GM21786 (cell line): ENCODE measurements at regions not wholly inside any gene's neighbourhood (a gene's known extent, or its start where the extent isn't known, plus 50 kb on each side); places are given as distances from the start of the nearest gene placed in this dataset.
"Not testable (repeated sequence)": the region's sequence is repeated elsewhere in the genome, so short reads cannot be mapped to it uniquely, and the experiment has no call there.

ENCODE experiments used
- ATAC-seq: cut with Tn5 transposase; IDR thresholded peaks from one replicate; pipeline ENCODE4 v1.9.1; 2021; ENCODE audit not compliant: unreplicated experiment

DNA sequence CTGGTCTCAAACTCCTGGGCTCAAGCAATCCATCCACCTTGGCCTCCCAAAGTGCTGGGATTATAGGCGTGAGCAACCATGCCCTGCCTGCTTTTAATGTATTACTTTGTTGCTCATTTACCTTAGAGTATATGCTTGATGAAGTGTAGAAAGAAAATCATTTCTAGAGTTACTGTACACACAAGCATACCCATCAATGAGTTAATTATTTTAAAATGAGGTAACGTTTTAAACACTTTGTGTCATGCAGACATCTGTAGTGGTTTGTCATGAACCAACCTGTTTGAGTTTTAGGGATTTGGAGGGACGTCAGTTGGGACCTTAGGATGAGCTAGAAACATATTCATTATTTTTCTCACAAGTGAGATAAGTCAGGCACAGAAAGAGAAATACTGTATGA is 332.4 kb upstream of the IGF1R start:
- ATAC-seq: no peak

DNA sequence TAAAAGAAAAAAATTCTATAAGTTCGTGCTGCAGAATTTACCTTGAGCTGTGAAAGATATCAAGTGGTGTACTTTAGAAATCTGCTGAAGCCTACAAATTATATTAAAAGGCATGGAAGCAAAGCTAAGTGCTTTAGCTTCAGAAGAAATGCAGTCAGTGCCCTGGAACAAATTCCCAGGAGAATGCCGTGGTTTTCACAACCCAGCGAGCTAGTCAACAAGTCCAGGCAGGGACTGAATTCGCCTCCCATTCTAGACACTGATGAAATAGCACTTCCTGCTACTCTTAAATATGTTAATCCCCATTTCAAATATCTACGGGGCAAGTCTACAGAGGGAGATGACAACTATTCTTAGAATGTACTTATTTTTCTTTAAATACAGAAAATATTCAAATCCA is 326.4 kb upstream of the IGF1R start:
- ATAC-seq: no peak

DNA sequence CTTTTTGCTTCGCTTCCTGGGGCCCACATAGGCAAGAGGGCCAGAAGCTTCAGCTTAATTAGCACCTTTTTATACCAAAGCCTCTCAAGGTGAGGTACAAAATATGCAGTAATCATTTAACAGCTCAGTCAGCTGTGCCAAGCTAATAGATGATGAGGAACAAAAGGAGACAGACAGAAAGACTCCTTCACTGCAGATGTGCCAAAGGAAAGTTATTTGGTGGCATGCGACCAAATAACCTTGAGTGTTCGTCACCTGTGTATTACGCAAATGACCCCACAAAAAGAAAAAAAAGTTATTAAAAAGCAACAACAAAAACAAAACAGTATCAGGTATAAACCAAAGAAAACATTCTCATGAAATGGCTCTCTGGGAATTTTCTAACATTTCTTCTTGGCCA is 325.8 kb upstream of the IGF1R start:
- ATAC-seq: no peak

DNA sequence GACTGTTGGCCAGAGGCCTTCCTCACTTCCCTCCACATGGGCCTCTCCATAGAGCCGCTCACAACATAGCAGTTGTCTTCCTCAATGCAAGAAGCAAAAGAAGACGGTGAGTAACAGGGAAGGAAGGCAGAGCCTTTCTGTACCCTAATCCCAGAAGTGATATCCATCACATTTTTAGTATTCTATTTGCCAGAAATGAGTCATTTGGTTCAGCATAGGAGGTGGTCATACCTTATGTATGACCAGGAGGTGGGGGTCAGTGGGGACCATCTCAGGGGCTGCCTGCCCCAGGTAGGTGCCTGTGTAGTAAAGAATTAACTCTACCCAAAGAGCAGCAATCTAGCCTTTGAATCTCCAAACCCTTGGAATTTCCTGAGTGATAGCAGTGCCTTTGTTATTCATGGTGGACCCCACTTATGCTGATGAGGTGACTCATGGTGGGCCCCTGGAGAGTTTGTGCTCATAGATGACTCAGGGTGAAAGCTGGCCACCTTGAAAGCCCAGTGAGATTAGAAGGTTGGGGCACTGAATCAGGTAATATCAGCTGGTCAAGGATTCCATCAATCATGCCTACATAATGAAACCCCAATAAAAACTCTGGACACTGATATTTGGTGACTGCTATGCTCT is 323.9 kb upstream of the IGF1R start:
- ATAC-seq: no peak

DNA sequence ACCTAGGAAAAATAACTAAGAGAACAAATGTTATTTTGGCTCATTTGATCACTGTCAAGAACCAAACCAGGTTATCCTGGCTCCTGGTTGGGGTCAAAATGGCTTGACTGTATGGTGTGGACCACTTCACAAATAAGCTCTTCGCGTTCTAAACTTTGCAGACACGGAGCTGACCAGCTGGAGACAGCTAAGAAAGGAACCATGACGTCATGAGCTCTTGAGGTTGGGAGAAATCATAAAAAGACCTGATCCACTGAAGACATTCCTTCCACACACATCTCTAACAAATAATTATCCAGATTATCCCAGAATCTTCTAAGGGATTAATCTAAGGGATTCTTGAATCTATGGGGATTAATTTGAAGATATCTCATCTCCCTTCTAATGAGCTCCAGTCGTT is 321.5 kb upstream of the IGF1R start:
- ATAC-seq: no peak

DNA sequence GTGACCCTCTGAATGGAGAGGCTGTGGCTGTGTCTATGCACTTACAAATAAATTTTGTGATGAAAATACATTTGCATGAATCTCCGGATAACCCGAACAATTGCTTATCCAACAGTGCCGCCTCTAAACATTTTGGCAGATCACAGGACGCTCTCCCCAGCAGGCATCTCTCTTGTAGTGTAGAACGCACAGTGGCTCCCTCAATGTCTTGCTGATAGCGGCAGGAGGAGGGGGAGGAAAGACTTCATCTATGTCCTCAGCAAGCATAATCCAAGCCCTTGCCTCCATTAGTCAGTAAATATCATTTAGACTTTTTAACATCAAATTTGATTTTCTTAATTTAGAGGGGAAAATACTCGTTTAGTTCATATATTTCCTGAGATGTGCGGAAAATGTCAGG is 318.1 kb upstream of the IGF1R start:
- ATAC-seq: no peak

DNA sequence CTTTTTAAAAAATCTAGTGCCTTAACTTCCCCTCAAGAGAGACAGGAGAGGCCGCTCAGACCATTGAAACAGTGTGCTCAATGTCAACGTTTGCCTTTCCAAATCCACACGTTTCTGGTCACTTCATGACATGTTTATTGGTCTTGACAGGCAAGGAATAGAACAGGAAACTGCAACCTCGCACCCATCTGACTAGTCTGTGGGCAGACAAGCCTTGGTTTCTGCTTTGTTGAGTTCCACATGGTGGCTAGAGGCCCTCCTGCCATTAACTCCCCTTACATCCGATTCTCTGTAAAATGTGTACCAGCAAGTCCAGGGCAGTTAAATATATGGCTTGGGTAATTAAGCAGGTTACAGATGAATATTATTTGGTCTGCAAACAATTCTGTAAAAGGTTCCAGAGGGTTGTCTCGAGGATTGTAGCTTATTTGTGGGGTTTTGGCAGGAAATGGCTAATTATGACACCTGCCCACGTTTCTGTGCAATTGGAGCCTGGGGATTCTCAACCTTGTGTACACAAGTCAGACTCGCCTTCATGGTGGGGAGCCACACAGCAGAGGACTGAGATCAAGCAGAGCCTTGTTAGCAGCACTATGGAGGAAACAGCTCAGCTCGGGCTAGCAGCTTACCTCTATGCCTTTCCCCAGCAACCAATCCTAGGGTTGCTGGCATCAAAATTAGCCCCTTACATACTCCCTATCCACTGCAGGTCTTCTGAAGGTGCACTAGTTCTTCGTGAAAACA is 317.5 kb upstream of the IGF1R start:
- ATAC-seq: no peak

DNA sequence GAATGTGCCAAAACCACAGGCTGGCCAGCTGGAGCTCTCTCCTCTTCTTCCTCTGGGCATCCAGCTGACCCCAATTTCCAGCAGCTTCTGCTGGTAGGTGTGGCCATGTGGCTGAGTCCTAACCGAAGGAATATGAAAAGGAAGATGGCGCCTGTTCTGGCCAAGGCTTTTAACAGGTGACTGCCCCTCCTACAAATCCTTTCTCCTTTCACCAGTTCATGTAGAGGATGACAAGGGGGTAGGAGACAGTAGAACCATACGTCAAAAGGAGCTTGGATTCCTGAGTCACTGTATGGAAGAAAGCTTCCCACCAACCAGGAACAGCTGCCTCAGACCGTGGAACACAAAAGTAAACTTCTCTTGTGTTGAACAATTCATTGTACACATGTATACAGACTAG is 316.7 kb upstream of the IGF1R start:
- ATAC-seq: no peak

DNA sequence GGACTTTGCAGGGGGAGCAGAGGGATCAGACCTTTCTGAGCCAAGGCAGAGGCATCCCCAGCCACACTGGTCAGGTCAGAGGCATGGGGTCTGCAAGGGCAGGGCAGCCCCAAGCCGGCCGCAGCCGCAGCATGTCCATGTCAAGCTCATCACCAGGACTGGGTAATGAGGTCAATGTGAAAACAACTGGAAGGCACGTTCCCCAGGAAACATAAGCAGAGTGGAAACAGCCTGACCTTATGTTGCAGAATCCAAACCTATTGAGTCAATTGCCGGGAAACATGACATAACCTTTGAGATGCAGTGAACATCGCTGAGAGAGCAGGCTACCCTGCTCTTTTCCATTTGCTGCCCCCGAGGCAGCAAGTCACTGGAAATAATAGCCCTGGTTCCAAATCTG is 315.1 kb upstream of the IGF1R start:
- no peak for ATAC-seq

DNA sequence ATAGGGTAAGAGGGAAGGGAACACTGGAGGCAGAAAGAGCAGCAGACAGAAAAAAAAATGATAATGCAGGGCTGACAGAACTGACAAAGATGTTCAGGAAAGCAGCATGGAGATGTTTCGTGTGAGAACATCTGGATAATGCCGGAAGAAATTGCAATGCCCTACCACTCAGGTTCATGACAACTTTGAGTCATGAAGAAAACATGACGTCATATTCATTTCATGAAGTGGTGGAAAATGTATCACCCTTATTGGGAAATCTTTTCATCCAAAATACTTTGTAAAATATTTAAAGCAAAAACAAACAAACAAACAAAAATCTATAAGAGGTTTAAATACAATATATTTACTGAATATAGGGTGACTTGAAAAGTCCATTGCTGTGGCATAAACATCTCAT is 305.4 kb upstream of the IGF1R start:
- ATAC-seq: no peak

DNA sequence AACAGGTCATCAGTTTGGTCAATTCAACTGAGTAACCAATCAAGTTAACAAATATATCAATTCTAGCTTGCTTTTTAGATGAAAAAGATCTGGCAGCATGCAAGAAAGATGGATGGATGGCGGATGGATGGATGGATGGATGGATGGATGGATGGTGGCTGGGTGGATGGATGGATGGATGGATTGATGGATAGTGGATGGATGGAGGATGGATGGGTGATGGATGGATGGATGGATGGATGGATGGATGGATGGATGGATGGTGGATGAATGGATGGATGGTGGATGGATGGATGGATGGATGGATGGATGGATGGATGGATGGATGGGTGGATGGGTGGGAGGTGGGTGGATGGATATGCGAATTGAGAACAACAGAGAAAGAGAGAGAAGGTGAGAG is 303.7 kb upstream of the IGF1R start:
- ATAC-seq: no peak

DNA sequence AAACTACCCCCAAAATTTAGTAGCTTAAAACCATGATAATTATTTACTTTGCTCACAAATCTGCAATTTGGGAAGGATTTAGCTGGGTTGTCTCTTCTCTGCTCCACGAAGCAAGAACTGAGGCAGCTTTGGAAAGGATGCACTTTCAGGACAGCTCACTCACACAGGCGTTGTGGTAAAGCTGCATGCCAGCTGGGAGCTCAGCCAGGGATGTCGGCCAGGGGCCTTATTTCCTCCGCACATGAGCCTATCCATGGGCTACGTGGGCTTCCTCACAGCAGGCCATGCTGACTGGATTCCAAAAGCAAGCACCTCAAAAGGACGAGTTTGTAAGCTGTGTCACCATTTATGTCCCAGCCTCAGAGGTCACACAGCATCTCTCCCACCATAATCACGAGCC is 301.3 kb upstream of the IGF1R start:
- ATAC-seq: no peak

DNA sequence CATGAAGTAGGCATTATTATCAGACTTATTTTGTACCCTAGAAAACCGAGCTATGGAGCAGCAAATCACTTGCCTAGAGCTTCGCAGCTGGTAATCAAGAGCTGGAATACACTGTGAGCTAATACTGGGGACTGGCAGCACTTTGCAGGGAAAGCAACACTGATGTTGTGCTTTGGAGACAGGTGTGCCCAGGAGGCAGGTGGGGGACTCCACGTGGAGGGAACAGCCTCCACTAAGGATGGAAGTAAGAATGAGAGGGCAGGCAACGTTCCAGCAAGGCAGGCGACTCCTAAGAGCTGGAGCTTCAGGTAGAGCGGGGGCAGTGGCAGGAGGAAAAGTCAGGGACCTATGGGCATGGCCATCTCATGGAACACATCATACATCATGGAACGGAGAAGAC is 300.5 kb upstream of the IGF1R start:
- no peak for ATAC-seq

DNA sequence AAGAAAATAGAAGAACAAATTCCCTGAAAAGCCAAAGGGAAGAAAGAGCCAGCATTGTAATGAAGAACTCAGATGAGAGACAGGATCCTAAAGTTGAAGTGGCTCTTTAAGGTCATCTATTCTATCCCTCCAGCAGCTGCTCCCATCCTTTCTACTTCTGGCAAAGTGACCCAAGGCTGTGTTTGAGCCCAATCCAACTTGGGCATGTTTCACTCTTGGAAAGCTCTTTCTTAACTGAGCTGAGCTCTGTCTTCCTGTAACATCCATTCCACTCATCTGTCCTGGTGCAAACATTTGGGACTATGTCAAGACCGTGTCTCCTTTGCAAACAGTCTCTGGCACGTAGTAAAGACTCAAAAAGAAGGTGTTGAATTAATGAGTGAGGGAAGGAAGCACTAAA is 298.1 kb upstream of the IGF1R start:
- no peak for ATAC-seq

DNA sequence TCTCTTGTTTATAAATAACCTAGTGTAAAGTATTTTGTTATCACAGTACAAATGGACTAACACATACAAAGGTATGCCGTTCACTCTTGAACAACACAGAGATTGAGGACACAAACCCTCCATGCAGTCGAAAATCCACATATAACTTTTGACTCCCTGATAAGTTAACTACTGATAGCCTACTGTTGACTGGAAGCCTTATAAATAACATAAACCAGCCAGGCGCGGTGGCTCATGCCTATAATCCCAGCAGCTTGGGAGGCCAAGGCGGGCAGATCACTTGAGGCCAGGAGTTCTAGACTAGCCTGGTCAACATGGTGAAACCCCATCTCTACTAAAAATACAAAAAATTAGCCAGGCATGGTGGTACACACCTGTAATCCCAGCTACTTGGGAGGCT is 290.1 kb upstream of the IGF1R start:
- not testable (repeated sequence) for ATAC-seq

DNA sequence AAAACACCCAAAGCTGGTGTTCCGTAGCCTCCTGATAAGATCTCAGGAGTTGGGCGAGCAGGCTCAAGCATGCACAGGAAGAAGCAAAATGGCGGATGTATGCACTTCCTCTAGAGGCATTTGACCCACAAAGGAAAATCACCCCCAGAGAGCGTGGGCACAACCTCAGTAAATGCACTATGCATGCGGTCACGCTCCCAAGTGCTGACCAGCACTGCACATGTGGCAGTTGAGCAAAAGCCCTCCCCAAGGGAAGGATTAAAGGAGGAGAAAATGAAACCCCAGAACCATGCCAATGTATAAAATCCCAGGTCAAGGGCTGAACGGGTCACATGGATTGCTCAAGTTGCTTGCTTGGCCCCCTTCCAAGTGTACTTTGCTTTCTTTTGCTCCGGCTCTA is 289.4 kb upstream of the IGF1R start:
- no peak for ATAC-seq

DNA sequence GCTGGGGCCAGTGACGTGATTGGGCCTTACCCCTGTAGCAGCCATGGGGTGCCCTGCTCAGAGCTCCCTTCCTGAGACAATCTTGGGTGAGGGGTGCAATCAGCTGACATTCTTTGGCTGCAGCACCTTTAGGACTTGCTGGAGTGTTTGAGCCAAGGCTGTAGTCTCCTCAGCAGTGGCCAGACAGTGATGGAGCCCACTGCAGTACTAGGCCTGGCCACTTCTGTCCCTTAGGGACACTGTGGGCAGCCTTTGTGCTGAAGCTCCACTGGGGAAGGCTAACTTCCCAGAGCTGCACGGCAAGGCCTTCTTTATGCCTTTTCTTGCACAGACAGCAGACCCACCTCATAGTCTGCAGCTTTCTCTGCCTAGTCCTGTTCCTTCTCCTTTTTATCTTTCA is 284.9 kb upstream of the IGF1R start:
- ATAC-seq: no peak

DNA sequence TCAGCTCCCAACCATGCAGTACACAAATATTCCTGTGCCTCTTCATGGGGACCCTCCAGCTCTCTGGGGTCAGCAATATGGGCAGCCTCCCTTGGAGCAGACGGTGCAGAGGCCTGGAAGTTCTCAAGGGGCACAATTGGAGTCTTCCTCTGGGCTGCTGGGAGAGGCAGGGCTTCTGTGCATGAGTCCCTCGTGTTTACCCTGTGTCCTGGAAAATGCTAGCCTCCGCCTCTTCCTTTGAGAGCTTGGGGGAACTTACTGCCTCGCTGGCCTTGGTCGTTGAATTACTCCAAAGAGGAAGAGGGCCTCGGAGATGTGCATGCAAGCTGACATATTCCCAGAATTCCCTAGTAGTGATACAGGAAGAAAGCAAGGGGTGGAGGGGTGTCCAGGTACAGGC is 284.4 kb upstream of the IGF1R start:
- no peak for ATAC-seq

DNA sequence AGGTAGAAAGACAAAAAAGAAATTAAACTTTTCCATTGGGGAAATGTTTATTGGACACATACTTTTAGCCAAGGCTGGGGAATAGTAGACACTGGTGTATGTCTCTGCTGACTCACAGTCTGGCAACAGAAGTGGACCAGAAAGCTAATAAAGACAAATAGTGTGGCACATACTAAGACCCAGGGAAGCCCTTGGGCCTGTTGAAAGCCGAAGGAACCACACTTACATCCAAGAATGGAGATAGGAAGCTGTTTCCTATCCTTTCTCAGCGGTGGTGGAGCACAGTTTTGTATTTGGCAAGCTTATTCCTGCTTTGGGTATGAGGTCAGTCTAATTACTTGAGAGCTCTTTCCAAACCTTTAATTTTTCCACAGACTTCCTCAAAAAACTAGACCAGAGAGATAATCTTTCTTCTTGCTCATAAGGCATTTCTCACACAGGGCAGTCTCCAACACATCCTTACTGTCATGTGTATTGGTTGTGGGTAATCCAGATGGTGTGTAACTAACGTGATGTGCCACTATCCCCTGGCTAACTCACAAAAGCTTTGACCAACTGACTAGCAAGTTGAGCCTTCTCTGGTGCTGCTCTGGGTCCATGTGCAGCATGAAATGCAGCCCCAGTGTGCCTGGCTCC is 279.1 kb upstream of the IGF1R start:
- no peak for ATAC-seq

DNA sequence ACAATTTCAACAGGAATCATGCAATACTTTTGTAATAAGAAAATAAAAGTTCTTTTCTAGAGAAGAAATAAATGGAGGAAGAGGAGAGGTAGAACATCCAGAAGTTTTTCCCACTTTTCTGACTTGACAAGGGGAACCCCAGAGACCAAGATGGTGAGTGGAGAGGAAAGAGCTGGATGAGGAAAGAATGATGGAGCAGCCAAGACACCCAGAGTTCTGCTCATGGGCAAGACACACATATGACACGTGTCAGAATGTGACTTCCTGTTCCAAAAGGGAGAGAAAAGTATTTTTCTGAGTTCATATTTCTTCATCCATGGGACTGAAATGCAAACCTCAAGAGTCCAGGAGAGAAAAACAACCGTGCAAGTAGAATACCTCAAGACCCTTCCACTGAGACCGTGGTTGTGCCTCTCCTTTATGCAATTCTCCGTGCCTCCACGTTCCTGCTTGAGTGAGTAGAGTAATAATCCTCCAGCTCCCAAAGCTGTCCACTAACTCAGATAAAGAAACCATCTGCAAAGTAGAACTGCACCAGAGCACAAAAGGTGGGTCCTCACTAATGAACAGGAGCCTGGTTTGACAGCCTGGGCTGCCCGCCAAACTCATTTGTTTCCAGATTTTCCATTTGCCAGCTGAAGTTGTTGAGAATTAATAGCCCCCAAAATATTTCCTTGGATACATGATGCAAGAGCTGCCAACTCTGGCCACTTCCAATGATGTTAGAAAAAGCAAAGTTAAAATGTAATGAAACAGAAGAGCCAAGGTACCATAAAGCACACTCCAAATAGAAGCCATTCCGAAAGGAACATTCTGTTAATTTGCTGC is 272.6 kb upstream of the IGF1R start:
- ATAC-seq: no peak

DNA sequence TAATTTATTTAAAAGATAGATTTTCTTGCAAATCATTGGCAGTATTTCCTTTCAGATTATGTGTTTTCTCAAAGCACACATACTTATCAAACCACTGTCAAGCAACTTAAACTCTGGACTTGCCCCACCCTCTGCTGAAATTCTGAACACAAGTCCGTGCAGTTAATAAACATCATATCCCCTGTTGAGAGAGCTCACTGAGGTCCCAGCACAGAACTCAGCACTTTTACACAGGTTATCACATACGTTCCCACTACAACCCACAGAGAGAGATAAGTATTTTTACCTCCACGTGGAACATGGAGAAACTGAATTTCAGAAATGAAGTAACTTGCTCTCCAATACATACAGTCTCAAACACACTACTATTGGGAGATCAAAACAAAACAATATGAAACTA is 267.6 kb upstream of the IGF1R start:
- ATAC-seq: no peak

DNA sequence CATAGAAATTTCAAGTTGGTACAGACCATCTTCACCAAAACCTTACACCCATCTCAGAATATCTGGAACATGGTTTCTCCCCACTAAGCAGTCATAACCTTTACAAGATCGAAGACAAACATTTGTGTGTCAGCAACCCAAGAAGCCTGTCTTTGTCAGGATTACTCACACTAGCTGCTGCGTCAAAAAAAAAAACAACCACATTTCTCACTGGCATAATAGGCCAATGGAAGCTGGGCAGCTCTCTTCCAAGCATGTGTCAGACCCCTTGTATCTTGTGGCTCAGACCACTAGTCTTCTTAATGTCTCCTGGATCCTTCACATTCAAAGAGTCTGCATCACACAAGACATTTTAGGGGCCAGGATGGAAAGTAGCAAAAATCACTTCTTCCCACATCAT is 266.9 kb upstream of the IGF1R start:
- ATAC-seq: no peak
